HG02763 (cell line): ENCODE measurements at regions not wholly inside any gene's neighbourhood (a gene's known extent, or its start where the extent isn't known, plus 50 kb on each side); places are given as distances from the start of the nearest gene placed in this dataset.
"Not testable (repeated sequence)": the region's sequence is repeated elsewhere in the genome, so short reads cannot be mapped to it uniquely, and the experiment has no call there.

Source experiments
- ATAC-seq: cut with Tn5 transposase; IDR thresholded peaks from one replicate; pipeline ENCODE4 v1.9.1; 2021; ENCODE audit warnings: mild to moderate bottlenecking, moderate library complexity; ENCODE audit not compliant: unreplicated experiment

DNA sequence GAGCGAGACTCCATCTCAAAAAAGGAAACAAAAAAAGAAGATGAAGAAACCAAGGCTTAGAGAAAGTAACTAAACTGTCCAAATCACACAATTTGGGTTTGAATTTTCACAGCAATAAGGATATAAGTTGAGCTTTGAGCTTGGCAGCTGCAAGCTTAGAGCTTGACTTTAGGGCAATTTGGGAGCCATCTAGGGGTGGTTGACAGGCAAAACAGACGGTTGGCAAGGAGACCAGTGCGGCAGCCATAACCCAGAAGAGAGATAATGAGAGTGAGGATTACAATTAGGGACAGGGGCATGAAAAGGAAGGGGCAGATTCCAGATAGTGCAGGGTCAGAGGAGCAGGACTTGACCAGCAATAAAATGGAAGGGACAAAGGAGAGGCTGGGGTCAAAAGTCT is 382.2 kb upstream of the HNRNPA3 start:
- no peak for ATAC-seq

- no peak for ATAC-seq
These were observed 380.5 kb upstream of the HNRNPA3 start for GRCh38 chr2:176832086-176832485.

DNA sequence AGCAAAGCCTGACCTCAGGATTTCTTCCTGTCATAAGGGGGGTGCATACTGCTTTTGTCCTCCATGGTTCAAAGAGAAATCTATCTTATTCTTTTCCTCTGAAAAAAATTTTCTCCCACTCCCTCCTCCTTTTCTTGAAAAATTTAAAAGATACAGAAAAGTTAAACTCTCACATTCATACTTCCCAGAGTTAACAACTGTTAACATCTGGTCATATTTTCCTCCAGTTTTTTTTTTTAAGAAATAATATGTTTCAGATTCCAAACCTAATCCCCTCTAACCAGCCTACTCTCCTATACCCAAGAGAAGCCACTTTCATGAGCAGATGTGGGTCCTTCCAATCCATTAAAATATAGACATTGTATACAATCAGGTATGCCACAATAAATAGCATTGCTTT is 378.9 kb upstream of the HNRNPA3 start:
- ATAC-seq, result no peak

DNA sequence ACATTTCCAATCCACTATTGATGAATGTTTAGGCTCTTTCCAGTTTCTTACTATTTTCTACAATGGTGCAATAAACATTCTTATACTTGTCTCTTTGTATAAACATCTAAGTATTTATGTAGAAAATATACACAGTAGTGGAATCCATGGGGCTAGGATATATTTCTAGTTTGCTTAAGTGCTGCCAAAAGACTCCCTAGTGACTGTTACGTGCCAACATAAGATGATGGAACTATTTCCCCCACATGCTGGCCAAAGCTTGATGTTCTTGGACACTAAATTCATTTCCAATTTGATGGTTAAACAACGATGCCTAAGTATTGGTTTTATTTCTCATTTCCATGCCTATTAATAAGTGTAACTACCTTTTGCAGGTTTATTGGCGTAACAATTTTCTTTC is 378.4 kb upstream of the HNRNPA3 start:
- ATAC-seq, result no peak

DNA sequence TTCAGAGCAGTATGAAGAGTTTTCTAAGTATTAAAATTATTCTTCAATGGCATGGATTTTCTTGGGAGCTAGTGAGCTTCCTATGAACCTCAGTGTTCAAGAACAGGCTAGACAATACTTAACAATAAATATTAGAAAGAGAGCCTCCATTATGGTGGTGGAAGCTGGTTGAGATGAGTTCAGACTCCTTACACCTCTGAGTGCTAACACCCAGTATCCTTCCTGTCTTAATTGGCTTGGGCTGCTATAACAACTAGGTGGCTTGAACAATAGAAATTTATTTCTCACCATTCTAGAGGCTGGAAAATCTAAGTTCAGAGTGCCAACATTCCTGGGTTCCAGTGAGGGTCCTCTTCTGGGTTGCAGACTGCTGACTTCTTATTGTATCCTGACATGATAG is 369.4 kb upstream of the HNRNPA3 start:
- no peak for ATAC-seq

GRCh38 chr2:176844461-176844860 is 368.1 kb upstream of the HNRNPA3 start:
- no peak for ATAC-seq

DNA sequence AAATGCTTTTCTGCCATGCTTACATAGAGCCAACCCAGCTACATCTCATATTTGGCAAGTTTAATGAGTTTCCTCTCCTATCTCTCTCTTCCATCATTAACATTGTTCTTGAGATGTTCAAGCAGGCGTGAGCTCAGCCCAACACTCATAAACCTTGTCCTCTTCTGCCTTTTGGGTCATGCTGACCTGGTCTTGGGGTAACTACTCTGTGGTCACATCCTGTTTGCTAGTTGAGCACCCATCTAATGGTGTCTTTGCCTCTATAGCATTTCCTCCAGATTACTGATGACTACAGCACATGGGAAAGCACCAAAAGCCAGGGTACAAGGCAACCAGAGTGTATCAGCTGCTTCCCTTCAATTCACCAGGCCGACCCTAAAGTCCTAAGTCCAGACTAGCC is 366.9 kb upstream of the HNRNPA3 start:
- no peak for ATAC-seq

GRCh38 chr2:176847575-176847974 is 365.0 kb upstream of the HNRNPA3 start:
- ATAC-seq, result no peak

DNA sequence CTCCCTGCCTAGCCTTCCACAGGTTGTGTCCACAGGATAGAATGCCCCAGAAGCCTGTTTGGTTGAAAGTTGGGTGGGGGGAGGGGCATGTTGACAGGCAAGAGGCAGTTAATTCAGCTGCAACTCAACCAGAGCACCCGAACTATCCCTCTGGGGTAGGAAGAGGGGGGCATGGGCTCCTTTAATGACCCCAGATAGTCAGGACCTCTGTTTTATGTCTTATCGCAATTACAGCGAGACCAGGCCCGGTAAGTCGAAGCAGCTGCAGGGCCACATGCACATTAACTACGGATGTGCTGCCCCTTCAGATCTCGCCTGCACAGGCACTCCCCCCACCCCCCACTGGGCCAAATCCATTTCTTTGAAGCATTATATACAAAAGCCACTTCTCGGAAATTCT is 363.8 kb upstream of the HNRNPA3 start:
- ATAC-seq, result no peak

- no peak for ATAC-seq
These were observed 361.2 kb upstream of the HNRNPA3 start for GRCh38 chr2:176851200-176851888.

DNA sequence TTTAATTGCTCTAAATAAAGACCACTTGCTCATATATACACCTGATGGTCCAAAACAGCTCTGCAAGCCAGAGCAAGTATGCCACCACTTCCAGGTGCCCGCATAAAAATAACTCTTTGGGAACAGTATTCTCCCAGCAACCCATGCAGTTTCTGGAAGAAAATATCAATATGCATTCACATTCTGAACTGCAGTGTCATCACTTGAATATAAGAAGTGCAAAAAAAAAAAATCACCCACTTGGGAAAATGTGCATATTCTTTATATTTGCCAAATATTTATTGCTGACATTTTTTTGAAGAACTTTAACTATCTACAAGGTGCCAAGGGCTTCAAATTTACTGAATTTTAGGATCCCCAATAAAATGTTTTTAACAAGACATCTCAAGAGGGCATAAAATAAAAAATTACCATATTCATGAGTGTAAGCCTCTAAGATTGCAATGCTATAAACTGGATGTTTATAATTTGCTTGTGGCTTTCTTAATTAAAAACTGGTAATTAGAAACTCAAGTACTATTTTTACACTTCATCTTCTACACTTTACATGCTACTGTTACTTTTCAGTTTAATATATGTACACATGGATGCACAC is 360.6 kb upstream of the HNRNPA3 start:
- no peak for ATAC-seq

DNA sequence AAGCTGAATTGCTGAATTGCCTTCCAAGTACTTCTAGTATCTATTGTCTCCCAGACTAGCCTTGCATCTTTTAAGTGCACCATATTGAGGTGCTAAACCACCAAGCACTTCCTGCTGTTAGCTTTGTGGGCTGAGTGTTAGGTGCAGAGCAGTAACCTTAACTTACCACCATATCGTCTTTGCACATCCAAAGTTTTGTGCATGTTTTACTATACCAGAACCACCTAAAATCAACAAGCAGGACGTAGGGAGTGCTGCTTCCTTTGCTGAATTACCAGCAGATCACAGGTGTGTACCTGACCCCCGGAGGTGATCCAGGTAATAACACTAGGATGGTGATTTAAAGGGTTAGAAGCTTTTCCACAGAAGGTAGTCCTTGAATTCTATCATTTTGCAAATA is 359.9 kb upstream of the HNRNPA3 start:
- ATAC-seq, result no peak

GRCh38 chr2:176854062-176854461 is 358.5 kb upstream of the HNRNPA3 start:
- no peak for ATAC-seq

DNA sequence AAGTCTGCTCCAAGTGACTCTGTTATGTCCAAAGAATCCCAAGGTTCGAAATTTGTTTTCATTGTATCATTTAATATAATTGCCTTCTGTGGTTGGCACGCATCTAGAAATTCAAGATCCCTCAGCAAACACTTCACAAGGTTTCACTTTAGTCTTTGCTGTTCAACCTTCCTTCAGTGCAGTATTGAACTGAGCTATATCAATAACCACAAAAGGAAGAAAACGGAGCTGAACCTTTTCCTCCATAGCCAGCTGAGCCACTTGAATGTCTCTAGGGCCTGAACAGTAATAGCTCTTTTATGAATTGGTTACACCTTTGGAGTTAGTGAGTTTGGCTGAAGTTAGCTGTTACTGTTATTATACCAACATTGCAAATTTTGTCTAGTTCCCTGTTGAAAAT is 357.7 kb upstream of the HNRNPA3 start:
- ATAC-seq, result no peak

GRCh38 chr2:176856683-176857082 is 355.9 kb upstream of the HNRNPA3 start:
- no peak for ATAC-seq

GRCh38 chr2:176865336-176865735 is 347.3 kb upstream of the HNRNPA3 start:
- no peak for ATAC-seq

- ATAC-seq, result no peak
These were observed 340.2 kb upstream of the HNRNPA3 start for GRCh38 chr2:176872406-176872805.

GRCh38 chr2:176873403-176873802 is 339.2 kb upstream of the HNRNPA3 start:
- ATAC-seq, result no peak

DNA sequence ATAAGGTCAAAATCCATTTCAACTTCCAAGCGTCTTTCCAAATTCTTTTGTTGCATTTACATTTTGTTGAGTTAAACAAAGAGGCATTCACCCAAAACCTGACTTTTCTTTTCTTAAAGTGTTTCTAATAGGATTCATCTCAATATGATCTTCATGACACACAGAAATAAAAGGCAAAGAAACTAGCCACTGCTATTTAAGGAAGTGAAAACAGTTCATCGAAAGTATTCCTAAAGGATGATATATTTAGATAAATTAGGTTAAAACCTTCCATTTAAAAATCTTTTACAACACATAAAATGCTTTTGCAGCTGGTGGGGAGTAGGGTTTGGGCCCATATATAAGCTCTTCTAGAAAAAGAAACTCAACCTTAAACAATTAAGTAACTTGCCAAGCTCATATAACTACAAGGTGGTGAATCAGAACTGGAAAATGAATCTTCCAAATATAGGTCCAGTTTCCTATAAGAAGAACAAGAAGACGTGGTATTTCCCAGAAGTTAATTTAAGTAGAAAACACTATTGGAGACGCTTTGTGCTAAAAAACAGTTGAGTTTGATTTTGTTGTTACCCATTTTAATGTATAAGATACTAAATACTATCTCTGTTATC is 336.0 kb upstream of the HNRNPA3 start:
- no peak for ATAC-seq

DNA sequence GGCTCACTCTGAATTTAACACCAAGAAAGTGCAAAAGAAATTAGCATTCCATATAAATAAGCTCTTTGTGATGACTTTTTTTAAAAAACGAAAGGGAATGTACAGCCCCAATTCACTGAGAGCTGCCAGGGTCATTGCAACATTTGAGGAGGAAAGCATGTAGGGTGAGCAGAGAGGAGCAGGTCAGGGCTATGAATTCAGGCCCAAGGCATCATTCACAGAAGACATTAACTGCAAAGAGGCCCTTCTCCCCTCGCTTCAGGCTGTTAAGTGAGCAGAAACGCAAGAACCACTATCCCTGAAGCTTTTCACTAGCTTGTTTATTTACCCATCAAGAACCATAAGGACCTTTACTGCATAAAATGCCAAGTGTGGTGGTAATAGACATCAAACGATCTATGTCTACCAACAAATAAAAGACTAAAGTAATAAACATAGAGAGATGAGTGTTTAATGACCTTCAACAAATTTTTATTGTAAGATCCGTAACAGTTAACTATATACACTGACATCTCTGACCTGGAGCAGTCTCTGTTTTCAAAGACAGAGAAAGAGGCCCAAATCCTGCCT is 333.1 kb upstream of the HNRNPA3 start:
- ATAC-seq, result no peak

DNA sequence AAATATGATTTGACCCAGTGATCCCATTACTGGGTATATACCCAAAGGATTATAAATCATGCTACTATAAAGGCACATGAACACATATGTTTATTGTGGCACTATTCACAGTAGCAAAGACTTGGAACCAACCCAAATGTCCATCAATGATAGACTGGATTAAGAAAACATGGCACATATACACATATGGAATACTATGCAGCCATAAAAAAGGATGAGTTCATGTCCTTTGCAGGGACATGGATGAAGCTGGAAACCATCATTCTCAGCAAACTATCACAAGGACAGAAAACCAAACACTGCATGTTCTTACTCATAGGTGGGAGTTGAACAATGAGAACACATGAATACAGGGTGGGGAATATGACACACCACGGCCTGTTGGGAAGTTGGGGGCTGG is 330.5 kb upstream of the HNRNPA3 start:
- not testable (repeated sequence) for ATAC-seq

- no peak for ATAC-seq
These were observed 327.5 kb upstream of the HNRNPA3 start for GRCh38 chr2:176885001-176885643.
